Astrocyte of the spinal cord (primary cell): ENCODE measurements at regions not wholly inside any gene's neighbourhood (a gene's known extent, or its start where the extent isn't known, plus 50 kb on each side); places are given as distances from the start of the nearest gene placed in this dataset.

Experiments used
- DNase-seq: peaks from one replicate; pipeline ENCODE4 v3.0.0; 2011; ENCODE audit warnings: low read depth, low spot score
- H3K4me3 ChIP-seq: 2 replicates; pipeline ENCODE4 v1.5.1; 2011; ENCODE audit warnings: low read depth, mild to moderate bottlenecking, low read length, moderate library complexity
- CTCF ChIP-seq: IDR thresholded peaks from 2 replicates; pipeline ENCODE4 v1.5.1; 2012; ENCODE audit warnings: low read depth, mild to moderate bottlenecking, low read length, inconsistent platforms
- in situ Hi-C: cut with HindIII; loops from 2 replicates; pipeline ENCODE4 v1.10.0; 2017; ENCODE audit warnings: low sequenced_read_pairs

GRCh38 chr3:153094386-153094785 lies 67.6 kb upstream of the RAP2B start:
- no peak for DNase-seq
- in situ Hi-C loops, result no loop called here
- TF ChIP-seq CTCF, result no peak
- no peak overlapping the region for H3K4me3 ChIP-seq

- no peak overlapping the region for H3K4me3 ChIP-seq
- no peak for TF ChIP-seq CTCF
- DNase-seq, result no peak
- in situ Hi-C loops, result no loop called here
Measured at GRCh38 chr3:153095441-153095840, 66.6 kb upstream of the RAP2B start.

GRCh38 chr3:153096731-153097131 lies 65.3 kb upstream of the RAP2B start:
- no peak overlapping the region for H3K4me3 ChIP-seq
- TF ChIP-seq CTCF, result no peak
- no peak for DNase-seq
- in situ Hi-C loops, result no loop called here

GRCh38 chr3:153097213-153097612 lies 64.8 kb upstream of the RAP2B start:
- no peak overlapping the region for H3K4me3 ChIP-seq
- no peak for DNase-seq
- in situ Hi-C loops, result no loop called here
- TF ChIP-seq CTCF, result no peak

- TF ChIP-seq CTCF, result no peak
- DNase-seq, result no peak
- no peak overlapping the region for H3K4me3 ChIP-seq
- in situ Hi-C loops, result no loop called here
Measured at GRCh38 chr3:153099131-153099530, 62.9 kb upstream of the RAP2B start.

- DNase-seq, result no peak
- in situ Hi-C loops, result no loop called here
- no peak for TF ChIP-seq CTCF
- H3K4me3 ChIP-seq, result no peak overlapping the region
Measured at GRCh38 chr3:153103406-153103945, 58.5 kb upstream of the RAP2B start.

- no peak overlapping the region for H3K4me3 ChIP-seq
- no peak for TF ChIP-seq CTCF
- no peak for DNase-seq
- in situ Hi-C loops, result no loop called here
Measured at GRCh38 chr3:153110041-153110440, 52.0 kb upstream of the RAP2B start.
